NCI-H2107 treated with DMSO at 0.1 percent for 48 hours (cell line): ENCODE measurements at regions not wholly inside any gene's neighbourhood (a gene's known extent, or its start where the extent isn't known, plus 50 kb on each side); places are given as distances from the start of the nearest gene placed in this dataset.
A peak's percentile ranks its signal among the peaks of the same experiment; 100 is the strongest.
"Not testable (repeated sequence)": the region's sequence is repeated elsewhere in the genome, so short reads cannot be mapped to it uniquely, and the experiment has no call there.

ENCODE experiments used
- DNase-seq: peaks from one replicate; lab custom pipeline; 2025; ENCODE audit not compliant: unreplicated experiment; lab: John Stamatoyannopoulos, UW

- no peak for DNase-seq
These were observed 860.4 kb downstream of the PLA2G4A start for GRCh38 chr1:187689129-187689528.

DNA sequence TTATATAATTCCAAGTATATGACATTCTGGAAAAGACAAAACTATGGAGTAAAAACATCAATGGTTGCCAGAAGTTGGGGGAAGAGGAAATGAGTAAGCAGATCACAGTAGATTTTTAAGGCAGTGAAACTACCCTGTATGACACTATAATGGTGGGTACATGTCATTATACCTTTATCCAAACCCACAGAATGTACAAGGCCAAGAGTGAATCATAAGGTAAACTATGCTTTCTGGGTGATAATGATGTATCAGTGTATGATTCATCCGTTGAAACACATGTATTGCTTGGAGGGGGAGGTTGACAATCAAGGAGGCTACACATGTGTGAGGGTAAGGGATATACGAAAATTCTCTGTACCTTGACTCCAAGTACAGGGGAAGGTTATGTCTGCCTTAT is 862.7 kb downstream of the PLA2G4A start:
- no peak for DNase-seq

GRCh38 chr1:187692799-187693198 is 864.0 kb downstream of the PLA2G4A start:
- no peak for DNase-seq

GRCh38 chr1:187696073-187696472 is 867.3 kb downstream of the PLA2G4A start:
- DNase-seq = no peak

DNA sequence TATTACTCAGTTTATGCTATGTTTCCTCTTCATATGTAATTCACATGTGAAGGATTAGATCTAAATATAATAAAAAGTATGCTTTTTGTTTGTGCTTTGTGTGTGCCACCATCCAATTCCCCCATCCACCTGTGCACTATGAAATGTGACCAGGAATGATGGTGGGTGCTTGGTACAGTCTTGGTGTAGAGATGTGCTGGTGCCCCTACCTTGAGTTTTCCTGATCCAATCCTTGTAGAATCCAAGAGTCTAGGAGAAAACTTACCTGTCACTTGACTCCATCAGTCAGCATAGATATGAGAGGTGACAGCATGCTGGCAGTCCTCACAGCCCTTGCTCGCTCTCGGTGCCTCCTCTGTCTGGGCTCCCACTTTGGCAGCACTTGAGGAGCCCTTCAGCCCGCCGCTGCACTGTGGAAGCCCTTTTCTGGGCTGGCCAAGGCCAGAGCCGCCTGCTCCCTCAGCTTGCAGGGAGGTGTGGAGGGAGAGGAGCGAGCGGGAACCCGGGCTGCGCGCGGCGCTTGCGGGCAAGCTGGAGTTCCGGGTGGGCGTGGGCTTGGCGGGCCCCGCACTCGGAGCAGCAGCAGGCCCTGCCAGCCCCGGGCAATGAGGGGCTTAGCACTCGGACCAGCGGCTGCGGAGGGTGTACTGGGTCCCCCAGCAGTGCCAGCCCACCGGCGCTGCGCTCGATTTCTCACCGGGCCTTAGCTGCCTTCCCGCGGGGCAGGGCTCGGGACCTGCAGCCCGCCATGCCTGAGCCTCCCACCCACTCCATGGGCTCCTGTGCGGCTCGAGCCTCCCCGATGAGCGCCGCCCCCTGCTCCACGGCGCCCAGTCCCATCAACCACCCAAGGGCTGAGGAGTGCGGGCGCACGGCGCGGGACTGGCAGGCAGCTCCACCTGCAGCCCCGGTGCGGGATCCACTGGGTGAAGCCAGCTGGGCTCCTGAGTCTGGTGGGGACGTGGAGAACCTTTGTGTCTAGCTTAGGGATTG is 874.7 kb downstream of the PLA2G4A start:
- not testable (repeated sequence) for DNase-seq

DNA sequence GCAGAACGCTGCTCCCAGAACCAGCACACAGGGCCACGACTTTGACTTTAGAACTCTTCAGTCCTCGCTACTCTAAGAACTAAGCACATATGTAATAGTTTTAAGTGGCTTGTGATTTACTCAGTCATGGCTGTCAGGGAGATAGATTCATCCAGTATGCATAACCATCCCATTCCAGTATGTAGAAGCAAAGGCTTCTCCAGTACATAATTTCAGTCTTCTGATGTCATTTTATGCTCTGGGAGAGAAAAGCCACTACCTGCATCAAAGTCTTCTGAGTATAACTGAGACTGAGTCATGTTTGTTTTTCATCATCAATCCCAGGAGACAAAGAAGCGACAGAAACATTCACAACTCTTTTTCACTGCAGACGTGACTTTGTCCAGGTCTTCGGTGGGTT is 885.7 kb downstream of the PLA2G4A start:
- DNase-seq = no peak

DNA sequence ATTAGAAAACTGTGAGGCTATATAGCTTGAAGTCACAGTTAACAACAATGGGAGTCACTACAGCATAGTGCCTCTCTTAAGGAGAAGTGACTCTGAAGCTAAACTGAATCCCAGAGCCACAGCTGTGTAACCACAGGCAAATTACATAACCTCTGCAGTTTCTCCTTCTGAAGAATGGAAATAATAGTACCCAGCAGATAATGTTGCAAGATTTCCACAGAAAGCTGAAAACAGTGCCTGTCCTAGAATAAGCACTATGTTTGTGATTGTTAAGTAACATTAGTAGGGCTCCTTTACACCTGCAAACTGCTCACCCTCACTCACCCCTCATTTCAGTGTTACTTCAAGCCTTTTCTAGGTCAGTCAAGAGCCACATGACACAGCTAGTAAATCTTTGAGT is 886.7 kb downstream of the PLA2G4A start:
- no peak for DNase-seq

DNA sequence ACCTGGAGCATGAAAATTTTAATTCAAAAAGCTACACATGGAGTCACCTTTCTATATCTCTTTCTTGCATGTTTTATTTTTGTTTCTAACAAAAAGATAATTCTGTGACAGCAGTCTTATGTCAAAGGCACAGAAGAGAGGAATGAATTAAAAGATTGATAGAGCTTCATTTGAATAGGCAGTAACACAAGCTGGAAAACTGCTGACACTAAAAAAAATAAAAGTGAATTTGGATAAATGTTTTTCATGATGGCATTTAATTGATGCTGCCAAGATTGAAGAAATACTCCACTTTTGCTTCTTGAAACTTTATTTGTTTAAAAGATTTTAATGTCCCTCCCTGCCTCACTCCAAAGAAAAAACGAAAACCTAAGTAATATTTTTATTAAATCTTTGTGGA is 887.4 kb downstream of the PLA2G4A start:
- DNase-seq = no peak

GRCh38 chr1:187718527-187718926 is 889.8 kb downstream of the PLA2G4A start:
- DNase-seq = no peak

DNA sequence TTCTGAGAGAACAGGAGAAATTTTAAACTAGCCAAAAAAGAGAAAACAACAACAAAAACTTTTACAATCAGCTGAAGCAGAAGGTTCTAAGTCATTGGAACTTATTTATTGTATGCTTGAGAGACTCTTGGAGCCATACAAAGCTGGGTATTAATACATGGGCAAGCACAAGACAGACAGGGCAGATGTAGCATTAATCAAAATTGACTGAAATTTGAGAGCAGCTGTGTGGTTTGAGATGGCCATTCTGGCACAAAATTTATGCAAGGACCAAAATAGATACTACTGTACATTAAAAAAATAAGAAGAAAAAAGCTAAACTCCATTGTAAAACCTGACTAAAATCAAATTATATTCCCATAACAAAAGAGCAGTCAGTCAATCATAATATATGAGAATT is 892.5 kb downstream of the PLA2G4A start:
- no peak for DNase-seq

DNA sequence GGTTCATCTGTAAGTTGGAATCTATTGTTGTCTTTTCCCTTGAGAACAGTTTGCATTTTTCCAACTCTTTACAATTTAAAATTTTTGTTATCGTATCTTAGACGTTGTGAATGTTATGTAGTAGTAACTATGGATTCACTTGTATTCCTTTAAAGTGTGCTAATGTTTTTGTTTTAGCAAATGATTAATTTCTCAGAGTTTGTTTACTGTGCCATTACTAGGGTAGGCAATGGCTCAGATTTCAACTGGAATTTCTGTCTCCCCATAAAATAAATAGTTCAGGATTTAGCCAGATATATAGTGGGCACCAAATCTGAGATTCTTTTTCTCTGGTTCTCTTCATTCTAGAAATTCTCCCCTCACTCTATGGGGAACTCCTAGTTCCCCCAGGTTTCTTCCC is 896.5 kb downstream of the PLA2G4A start:
- no peak for DNase-seq

DNA sequence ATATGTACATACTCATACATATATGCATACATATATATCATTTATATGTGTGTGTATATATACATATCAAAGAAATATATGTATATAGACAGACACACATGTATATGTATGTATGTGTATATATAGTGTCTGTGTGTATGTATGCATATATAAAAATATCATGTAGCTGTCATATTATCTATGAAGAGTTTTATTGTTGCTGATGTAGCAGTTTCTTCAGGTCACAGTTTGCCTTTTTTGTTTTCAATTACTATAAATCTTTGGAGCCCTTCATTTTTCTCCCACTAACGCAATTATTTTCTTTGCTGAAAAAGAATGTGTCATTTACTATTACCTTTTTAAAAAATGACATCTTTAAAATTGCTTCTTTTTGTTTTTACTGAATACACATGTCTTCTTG is 904.5 kb downstream of the PLA2G4A start:
- DNase-seq = no peak

DNA sequence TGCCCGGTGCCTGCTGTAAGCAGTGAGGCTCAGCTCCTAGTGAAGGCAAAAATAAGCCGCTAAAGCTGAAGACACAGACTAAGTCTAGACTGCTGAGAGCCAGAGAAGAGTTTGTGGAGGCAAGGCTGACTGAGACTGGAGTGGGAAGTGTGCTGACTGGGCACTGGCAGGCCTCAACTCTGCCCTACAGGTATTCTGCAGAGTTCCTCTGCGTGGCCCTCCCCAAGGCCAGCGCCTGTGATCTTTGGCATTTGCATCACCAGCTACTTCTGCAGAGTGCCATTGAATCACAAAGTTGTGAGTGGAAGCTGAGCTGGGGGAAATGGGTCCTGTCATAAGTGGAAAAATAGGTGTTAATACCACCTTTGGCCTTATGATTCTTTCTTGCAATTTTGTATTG is 905.7 kb downstream of the PLA2G4A start:
- no peak for DNase-seq

DNA sequence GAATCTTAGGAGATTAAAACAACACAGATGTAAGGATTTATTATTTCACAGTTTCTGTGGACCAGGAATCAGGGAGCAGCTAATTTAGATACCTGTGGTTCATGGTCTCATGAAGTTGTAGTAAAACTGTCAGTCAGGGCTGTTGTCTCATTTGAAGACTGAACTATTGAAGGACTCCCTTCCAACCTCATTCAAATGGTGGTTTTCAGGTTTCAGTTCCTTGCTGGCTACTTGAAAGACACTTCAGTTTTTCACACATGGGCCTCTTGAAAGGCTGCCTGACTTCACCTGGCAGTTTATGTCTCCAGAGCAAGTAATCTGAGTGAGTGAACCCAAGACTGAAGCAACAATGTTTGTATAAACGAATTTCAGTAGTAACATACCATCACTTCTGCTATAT is 915.9 kb downstream of the PLA2G4A start:
- DNase-seq = no peak

DNA sequence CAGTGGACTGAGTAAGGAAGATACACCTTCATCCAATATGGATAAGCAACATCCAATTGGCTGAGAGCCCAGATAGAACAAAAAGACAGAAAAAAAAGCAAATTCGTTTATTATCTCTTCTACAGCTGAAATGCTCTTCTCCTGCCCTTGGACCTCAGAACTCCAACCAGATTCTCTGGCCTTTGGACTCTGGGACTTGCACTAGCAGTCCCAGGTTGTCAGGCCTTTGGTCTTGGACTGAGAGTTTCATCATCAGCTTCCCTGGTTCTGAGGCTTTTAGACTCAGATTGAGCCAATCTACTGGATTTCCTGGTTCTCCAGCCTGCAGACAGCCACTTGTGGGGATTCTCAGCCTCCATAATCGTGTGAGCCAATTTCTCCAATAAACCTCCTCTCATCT is 926.8 kb downstream of the PLA2G4A start:
- no peak for DNase-seq

GRCh38 chr1:187756684-187757083 is 927.9 kb downstream of the PLA2G4A start:
- DNase-seq = not testable (repeated sequence)

DNA sequence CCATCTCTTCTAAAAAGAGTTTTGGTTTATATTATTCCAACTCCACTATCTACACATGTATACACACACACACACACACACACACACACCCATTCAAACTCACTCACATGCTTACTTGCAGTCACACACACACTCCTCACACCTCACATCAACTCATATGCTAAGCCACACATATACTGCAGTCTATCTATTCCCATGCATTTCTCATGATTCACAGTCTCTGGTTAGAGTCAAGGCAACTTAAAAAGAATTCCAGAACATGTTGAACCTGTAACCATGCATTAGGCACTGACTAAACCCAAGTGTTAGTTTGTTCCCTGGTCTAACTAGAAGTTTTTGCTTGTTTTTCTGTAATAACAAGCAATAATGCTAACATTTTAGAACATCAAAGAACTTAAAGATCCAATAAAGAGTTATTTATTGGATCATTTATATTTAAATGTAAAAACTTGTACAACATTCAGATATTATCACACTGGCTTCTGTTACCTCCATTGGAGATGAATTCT is 931.1 kb downstream of the PLA2G4A start:
- DNase-seq = no peak

- peak; percentile 88 for DNase-seq
These were observed 933.4 kb downstream of the PLA2G4A start for GRCh38 chr1:187762118-187762517.

DNA sequence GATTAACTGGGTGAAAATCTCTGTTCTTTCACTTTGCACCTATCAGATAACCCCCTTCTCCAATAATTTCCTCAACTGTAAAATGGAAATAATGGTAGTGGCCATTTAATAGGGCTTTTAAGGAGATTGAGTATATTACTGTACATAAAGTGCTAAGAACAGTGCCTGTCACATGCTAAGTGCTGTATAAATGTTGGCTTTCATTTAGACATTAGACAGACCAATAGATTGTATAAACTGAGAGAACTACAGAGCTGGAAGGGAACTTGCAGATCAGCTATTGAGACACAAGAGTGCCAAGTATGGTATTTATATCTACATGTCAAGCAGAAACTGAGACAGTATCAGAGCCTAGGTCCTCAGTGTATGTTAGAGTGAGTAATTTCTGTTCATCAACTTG is 934.7 kb downstream of the PLA2G4A start:
- DNase-seq = no peak

DNA sequence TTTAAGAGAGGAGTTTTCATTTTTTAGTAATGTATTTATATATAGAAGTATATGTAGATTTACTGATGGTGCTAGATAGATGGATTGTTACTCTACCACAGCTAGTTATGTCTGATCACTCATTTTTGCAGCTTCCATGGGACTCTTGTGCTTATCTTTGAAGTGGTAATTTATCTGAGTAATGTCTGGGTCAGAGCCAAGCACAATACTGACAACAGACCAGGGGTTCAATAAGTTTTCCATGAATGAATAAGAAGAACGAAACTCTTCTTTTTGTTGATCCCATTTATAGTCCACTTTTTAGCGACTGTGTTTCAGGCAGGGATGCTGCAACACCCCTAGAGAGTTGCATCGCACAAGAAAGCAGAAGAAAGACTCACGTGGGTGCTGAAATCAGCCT is 935.2 kb downstream of the PLA2G4A start:
- DNase-seq = no peak

GRCh38 chr1:187771396-187771795 is 942.6 kb downstream of the PLA2G4A start:
- DNase-seq = no peak

DNA sequence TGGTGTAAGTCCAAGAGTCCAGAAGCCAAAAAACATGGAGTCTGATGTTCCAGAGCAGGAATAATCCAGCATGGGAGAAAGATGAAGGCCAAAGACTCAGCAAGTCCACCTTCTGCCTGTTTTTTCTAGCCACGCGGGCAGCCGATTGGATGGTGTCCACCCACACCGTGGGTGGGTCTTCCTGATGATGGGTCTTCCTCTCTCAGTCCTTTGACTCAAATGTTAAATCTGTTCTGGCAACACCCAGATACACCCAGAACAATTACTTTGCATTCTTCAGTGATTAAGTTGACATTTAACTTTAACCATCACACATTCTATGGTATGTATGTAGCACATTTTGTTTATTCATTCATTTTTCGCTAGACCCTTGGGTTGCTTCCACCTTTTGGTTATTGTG is 944.4 kb downstream of the PLA2G4A start:
- DNase-seq = no peak

GRCh38 chr1:187787736-187788135 is 959.0 kb downstream of the PLA2G4A start:
- no peak for DNase-seq
